ENCODE measurements at regions not wholly inside any gene's neighbourhood (a gene's known extent, or its start where the extent isn't known, plus 50 kb on each side); places are given as distances from the start of the nearest gene placed in this dataset.
"Not testable (repeated sequence)": the region's sequence is repeated elsewhere in the genome, so short reads cannot be mapped to it uniquely, and the experiment has no call there.

GRCh38 chr15:85204481-85204880, 175.9 kb upstream of the AKAP13 start:
- TF ChIP-seq RXRA (IDR thresholded peaks at IDR 0.05; ENCODE audit: borderline replicate concordance, low read depth); FOXM1 (IDR thresholded peaks at IDR 0.05; ENCODE audit: low read depth); CTCF (IDR thresholded peaks at IDR 0.05); RAD21 (IDR thresholded peaks at IDR 0.05; ENCODE audit: low read length); NFIC (IDR thresholded peaks at IDR 0.05; ENCODE audit: borderline replicate concordance): not testable (repeated sequence)

All from SK-N-SH (cell line).